ENCODE measurements at regions not wholly inside any gene's neighbourhood (a gene's known extent, or its start where the extent isn't known, plus 50 kb on each side); places are given as distances from the start of the nearest gene placed in this dataset.

DNA sequence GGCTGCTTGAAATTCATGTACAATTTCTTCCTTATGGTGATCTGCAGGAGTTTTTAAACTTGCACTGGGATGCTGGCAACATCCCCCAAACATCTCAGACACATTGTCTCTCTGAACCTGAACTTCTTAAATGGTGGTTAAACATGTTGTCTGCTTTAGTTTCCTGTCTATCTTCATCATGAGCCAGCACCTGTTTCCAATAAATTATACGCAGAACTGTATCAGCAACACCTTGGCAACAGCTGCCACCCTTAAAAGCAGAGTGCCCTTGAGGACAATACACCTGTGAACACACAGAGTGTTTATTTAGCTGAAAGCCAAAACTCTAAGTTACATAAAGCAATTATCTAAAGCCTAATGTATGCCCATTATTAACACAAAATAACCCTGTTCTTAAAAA lies 242.9 kb downstream of the WNT5A start:
- Mint-ChIP-seq H3K4me3 (ENCODE audit: unreplicated experiment) (no peak overlapping the region), H3K9me3 (ENCODE audit: unreplicated experiment) (peaks cover 17% of the 10 kb centered on the region), H3K36me3 (ENCODE audit: insufficient read depth, unreplicated experiment) (peaks cover 6% of the 10 kb centered on the region), H3K27ac (ENCODE audit: unreplicated experiment) (no peak overlapping the region), H3K4me1 (ENCODE audit: low read depth, unreplicated experiment) (no peaks in the 10 kb centered on the region), H3K27me3 (ENCODE audit: insufficient read depth, unreplicated experiment) (peaks cover 3% of the 10 kb centered on the region)
- intact Hi-C loops (cut with micrococcal nuclease; ENCODE audit: unreplicated experiment) = no loop called here
- ChIA-PET CTCF (no interaction called here), POLR2A (no interaction called here)
- Histone ChIP-seq H3K4me1 (no peaks in the 10 kb centered on the region), H3K9me3 (no peaks in the 10 kb centered on the region), H3K4me3 (ENCODE audit: low read depth, low read length) (no peak overlapping the region), H3K36me3 (ENCODE audit: control insufficient read depth, insufficient read depth, low read length) (no peaks in the 10 kb centered on the region), H3K27me3 (replicated peaks; ENCODE audit: control insufficient read depth, insufficient read depth, low read length) (no peaks in the 10 kb centered on the region; the same call in 1 of the 2 replicates)
- TF ChIP-seq, protein P1, sequence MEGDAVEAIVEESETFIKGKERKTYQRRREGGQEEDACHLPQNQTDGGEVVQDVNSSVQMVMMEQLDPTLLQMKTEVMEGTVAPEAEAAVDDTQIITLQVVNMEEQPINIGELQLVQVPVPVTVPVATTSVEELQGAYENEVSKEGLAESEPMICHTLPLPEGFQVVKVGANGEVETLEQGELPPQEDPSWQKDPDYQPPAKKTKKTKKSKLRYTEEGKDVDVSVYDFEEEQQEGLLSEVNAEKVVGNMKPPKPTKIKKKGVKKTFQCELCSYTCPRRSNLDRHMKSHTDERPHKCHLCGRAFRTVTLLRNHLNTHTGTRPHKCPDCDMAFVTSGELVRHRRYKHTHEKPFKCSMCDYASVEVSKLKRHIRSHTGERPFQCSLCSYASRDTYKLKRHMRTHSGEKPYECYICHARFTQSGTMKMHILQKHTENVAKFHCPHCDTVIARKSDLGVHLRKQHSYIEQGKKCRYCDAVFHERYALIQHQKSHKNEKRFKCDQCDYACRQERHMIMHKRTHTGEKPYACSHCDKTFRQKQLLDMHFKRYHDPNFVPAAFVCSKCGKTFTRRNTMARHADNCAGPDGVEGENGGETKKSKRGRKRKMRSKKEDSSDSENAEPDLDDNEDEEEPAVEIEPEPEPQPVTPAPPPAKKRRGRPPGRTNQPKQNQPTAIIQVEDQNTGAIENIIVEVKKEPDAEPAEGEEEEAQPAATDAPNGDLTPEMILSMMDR (IDR thresholded peaks at IDR 0.05; ENCODE audit: insufficient read depth in 1 of 2, low read depth in 1 of 2, low read length in 1 of 2, severe bottlenecking in 1 of 2, unreplicated experiment in 1 of 2) = no peak
- no TSS peak for BruUV-seq (replicated peaks)
- no peak for DNase-seq

- H3K36me3 Mint-ChIP-seq (ENCODE audit: insufficient read depth, unreplicated experiment) = peaks cover 6% of the 10 kb centered on the region
- CTCF ChIA-PET = no interaction called here
- no peaks in the 10 kb centered on the region for H3K4me1 ChIP-seq
- BruUV-seq (replicated peaks) = no TSS peak
- peaks cover 12% of the 10 kb centered on the region for H3K9me3 Mint-ChIP-seq (ENCODE audit: unreplicated experiment)
- H3K27me3 ChIP-seq (replicated peaks; ENCODE audit: control insufficient read depth, insufficient read depth, low read length) = no peaks in the 10 kb centered on the region; the same call in 1 of the 2 replicates
- H3K4me3 Mint-ChIP-seq (ENCODE audit: unreplicated experiment) = no peak overlapping the region
- no peak overlapping the region for H3K4me3 ChIP-seq (ENCODE audit: low read depth, low read length)
- DNase-seq = no peak
- no peaks in the 10 kb centered on the region for H3K36me3 ChIP-seq (ENCODE audit: control insufficient read depth, insufficient read depth, low read length)
- intact Hi-C loops (cut with micrococcal nuclease; ENCODE audit: unreplicated experiment) = no loop called here
- no peaks in the 10 kb centered on the region for H3K4me1 Mint-ChIP-seq (ENCODE audit: low read depth, unreplicated experiment)
- no peak overlapping the region for H3K27ac Mint-ChIP-seq (ENCODE audit: unreplicated experiment)
- peaks cover 6% of the 10 kb centered on the region for H3K27me3 Mint-ChIP-seq (ENCODE audit: insufficient read depth, unreplicated experiment)
- no peaks in the 10 kb centered on the region for H3K9me3 ChIP-seq
- TF ChIP-seq, protein P1 (IDR thresholded peaks at IDR 0.05; ENCODE audit: insufficient read depth in 1 of 2, low read depth in 1 of 2, low read length in 1 of 2, severe bottlenecking in 1 of 2, unreplicated experiment in 1 of 2) = no peak
- POLR2A ChIA-PET = no interaction called here
Observed at GRCh38 chr3:55243678-55244077, 243.4 kb downstream of the WNT5A start.

GRCh38 chr3:55242921-55243320 lies 244.2 kb downstream of the WNT5A start:
- BruUV-seq (replicated peaks) = no TSS peak
- POLR2A ChIA-PET = no interaction called here
- Mint-ChIP-seq H3K27ac (ENCODE audit: unreplicated experiment) (no peak overlapping the region), H3K27me3 (ENCODE audit: insufficient read depth, unreplicated experiment) (peaks cover 5% of the 10 kb centered on the region), H3K4me3 (ENCODE audit: unreplicated experiment) (no peak overlapping the region), H3K9me3 (ENCODE audit: unreplicated experiment) (peaks cover 4% of the 10 kb centered on the region), H3K4me1 (ENCODE audit: low read depth, unreplicated experiment) (no peaks in the 10 kb centered on the region), H3K36me3 (ENCODE audit: insufficient read depth, unreplicated experiment) (peaks cover 3% of the 10 kb centered on the region)
- no peak overlapping the region for H3K4me3 ChIP-seq (ENCODE audit: low read depth, low read length)
- intact Hi-C loops (cut with micrococcal nuclease; ENCODE audit: unreplicated experiment) = no loop called here
- CTCF ChIA-PET = no interaction called here
- no peaks in the 10 kb centered on the region for H3K4me1 ChIP-seq
- no peak for DNase-seq
- no peaks in the 10 kb centered on the region for H3K9me3 ChIP-seq
- H3K36me3 ChIP-seq (ENCODE audit: control insufficient read depth, insufficient read depth, low read length) = no peaks in the 10 kb centered on the region
- no peaks in the 10 kb centered on the region; the same call in 1 of the 2 replicates for H3K27me3 ChIP-seq (replicated peaks; ENCODE audit: control insufficient read depth, insufficient read depth, low read length)
- TF ChIP-seq, protein P1 (IDR thresholded peaks at IDR 0.05; ENCODE audit: insufficient read depth in 1 of 2, low read depth in 1 of 2, low read length in 1 of 2, severe bottlenecking in 1 of 2, unreplicated experiment in 1 of 2) = no peak

Measured in Caco-2 (cell line).